Fibroblast of lung (primary cell): ENCODE measurements at regions not wholly inside any gene's neighbourhood (a gene's known extent, or its start where the extent isn't known, plus 50 kb on each side); places are given as distances from the start of the nearest gene placed in this dataset.
"Not testable (repeated sequence)": the region's sequence is repeated elsewhere in the genome, so short reads cannot be mapped to it uniquely, and the experiment has no call there.

ENCODE experiments used
- DNase-seq, 2 donors: peaks; one replicate each; pipeline versions ENCODE4 v3.0.0 to v3.0.0-alpha.2; 2010; ENCODE audit warnings: low read depth in 2 of 2
- H2AFZ ChIP-seq: 2 replicates; pipeline ENCODE4 v1.5.1; 2012; ENCODE audit warnings: low read length, control low read depth, inconsistent platforms
- H3K27ac ChIP-seq: 2 replicates; pipeline ENCODE4 v1.5.1; 2011; ENCODE audit warnings: low read length, control low read depth; ENCODE audit not compliant: insufficient read depth
- H3K27me3 ChIP-seq: 2 replicates; pipeline ENCODE4 v1.5.1; 2011; ENCODE audit warnings: mild to moderate bottlenecking, low read length; ENCODE audit not compliant: control insufficient read depth, insufficient read depth
- H3K36me3 ChIP-seq: 2 replicates; pipeline ENCODE4 v1.5.1; 2011; ENCODE audit warnings: low read length; ENCODE audit not compliant: control insufficient read depth, insufficient read depth
- H3K4me1 ChIP-seq: 2 replicates; pipeline ENCODE4 v1.5.1; 2011; ENCODE audit warnings: low read length; ENCODE audit not compliant: control insufficient read depth, insufficient read depth; ENCODE audit errors: extremely low read depth
- H3K4me2 ChIP-seq: 2 replicates; pipeline ENCODE4 v1.5.1; 2011; ENCODE audit warnings: low read length, control low read depth; ENCODE audit not compliant: insufficient read depth; ENCODE audit errors: extremely low read depth
- H3K4me3 ChIP-seq, 4 experiments: fragments of 200-600 bp in 1 of 4; sonication (generic) in 1 of 4; replicated peaks in 1 of 4; 2 replicates each; pipeline ENCODE4 v1.5.1; 2011 to 2016; ENCODE audit warnings: low read length in 4 of 4, low read depth in 3 of 4, mild to moderate bottlenecking in 3 of 4, control low read depth in 2 of 4, inconsistent platforms in 1 of 4, mixed read lengths in 1 of 4; ENCODE audit not compliant: insufficient read depth in 1 of 4; ENCODE audit errors: control extremely low read depth in 1 of 4
- H3K79me2 ChIP-seq: 2 replicates; pipeline ENCODE4 v1.5.1; 2012; ENCODE audit warnings: mild to moderate bottlenecking, low read length, inconsistent platforms; ENCODE audit not compliant: control insufficient read depth, insufficient read depth
- H3K9ac ChIP-seq: 2 replicates; pipeline ENCODE4 v1.5.1; 2011; ENCODE audit warnings: mild to moderate bottlenecking, low read length, control low read depth; ENCODE audit not compliant: insufficient read depth
- H3K9me3 ChIP-seq: 2 replicates; pipeline ENCODE4 v1.5.1; 2012; ENCODE audit warnings: low read depth, low read length; ENCODE audit not compliant: control insufficient read depth, insufficient read depth
- H4K20me1 ChIP-seq: 2 replicates; pipeline ENCODE4 v1.5.1; 2011; ENCODE audit warnings: low read length; ENCODE audit not compliant: control insufficient read depth, insufficient read depth; ENCODE audit errors: extremely low read depth
- EZH2 ChIP-seq: IDR thresholded peaks from 2 replicates; pipeline ENCODE4 v1.5.1; 2012; ENCODE audit warnings: low read length, control low read depth, mild to moderate bottlenecking; ENCODE audit errors: missing control alignments
- TF ChIP-seq, protein P1 (sequence below), 2 donors: IDR thresholded peaks in 1 of 2; conservative IDR thresholded peaks in 1 of 2; 1 replicate in 1 of 2; 2 replicates in 1 of 2; pipeline ENCODE4 v1.5.1; 2011 to 2012; ENCODE audit warnings: low read length in 2 of 2, control low read depth in 1 of 2, inconsistent platforms in 1 of 2, low read depth in 1 of 2, mild to moderate bottlenecking in 1 of 2

DNA sequence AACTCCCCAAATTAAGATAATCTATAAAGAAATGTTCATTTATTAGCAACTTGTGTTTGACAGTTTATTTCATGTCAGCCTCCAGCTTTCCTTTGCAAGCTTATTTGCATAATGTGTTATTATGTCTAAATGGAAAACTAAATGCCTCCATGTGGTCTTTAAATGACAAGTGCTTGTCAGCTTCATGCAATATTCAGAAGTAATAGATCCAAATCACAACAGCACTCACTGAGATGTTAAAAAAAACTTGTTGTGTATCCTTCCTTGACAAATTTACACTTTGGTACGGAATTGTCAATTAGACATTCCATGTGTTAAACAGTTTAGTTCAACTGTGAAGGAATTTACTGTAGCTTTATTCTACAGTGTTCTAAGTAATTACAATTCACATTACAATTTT, 124.4 kb upstream of the PTBP2 start:
- Histone ChIP-seq H4K20me1 (no peaks in the 10 kb centered on the region), H3K9me3 (no peaks in the 10 kb centered on the region), H3K4me2 (no peak overlapping the region), H3K4me3 (no peak overlapping the region), H3K27ac (no peak overlapping the region), H3K79me2 (no peaks in the 10 kb centered on the region), H3K9ac (no peak overlapping the region), H2AFZ (no peak overlapping the region), H3K27me3 (no peaks in the 10 kb centered on the region), H3K4me1 (no peaks in the 10 kb centered on the region), H3K36me3 (no peaks in the 10 kb centered on the region)
- TF ChIP-seq EZH2: no peak
- TF ChIP-seq, protein P1, sequence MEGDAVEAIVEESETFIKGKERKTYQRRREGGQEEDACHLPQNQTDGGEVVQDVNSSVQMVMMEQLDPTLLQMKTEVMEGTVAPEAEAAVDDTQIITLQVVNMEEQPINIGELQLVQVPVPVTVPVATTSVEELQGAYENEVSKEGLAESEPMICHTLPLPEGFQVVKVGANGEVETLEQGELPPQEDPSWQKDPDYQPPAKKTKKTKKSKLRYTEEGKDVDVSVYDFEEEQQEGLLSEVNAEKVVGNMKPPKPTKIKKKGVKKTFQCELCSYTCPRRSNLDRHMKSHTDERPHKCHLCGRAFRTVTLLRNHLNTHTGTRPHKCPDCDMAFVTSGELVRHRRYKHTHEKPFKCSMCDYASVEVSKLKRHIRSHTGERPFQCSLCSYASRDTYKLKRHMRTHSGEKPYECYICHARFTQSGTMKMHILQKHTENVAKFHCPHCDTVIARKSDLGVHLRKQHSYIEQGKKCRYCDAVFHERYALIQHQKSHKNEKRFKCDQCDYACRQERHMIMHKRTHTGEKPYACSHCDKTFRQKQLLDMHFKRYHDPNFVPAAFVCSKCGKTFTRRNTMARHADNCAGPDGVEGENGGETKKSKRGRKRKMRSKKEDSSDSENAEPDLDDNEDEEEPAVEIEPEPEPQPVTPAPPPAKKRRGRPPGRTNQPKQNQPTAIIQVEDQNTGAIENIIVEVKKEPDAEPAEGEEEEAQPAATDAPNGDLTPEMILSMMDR (conservative IDR thresholded peaks at IDR 0.05 in 1 of 2, IDR thresholded peaks at IDR 0.05 in 1 of 2; ENCODE audit: low read depth in 1 of 2, low read length in 2 of 2): no peak
- DNase-seq: no peak

DNA sequence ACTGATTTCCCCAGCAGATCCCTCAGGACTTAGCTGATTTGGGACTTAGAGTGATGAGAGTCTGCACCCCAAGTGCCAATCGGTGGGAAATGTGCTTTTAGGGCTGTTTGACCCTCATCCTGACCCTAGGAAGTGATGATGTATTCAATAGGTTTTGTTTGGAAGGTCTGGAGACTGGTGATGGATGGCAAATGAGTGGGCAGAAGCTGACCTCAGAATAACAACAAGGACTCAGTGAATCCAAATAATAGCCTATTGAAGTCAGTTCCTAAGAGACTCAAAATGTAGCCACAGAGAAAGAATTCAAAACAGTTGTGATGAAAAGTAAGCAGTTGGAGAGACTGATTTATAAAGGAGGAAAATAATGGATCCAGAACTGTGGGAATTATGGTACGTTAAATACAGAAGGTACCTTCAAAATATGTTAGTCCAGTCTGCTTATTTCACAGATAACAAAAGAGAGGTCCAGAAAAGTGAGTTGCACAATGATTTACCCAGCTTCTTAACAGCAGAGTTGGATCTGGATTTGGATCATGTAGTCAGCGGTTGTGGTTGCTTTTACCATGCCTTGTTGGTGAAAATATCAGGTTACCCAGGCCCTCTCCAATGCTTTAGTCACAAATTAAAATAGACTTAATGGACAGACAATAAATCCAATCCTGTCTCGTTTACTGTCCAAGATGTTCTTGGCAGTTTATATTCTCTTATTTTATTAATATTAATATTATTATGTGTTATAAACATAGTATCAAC, 123.0 kb upstream of the PTBP2 start:
- Histone ChIP-seq H3K4me1 (no peaks in the 10 kb centered on the region), H3K9me3 (no peaks in the 10 kb centered on the region), H3K4me2 (no peak overlapping the region), H3K4me3 (no peak overlapping the region), H2AFZ (peak overlapping the region; percentile 5), H3K36me3 (no peaks in the 10 kb centered on the region), H3K9ac (no peak overlapping the region), H3K27me3 (no peaks in the 10 kb centered on the region), H4K20me1 (no peaks in the 10 kb centered on the region), H3K79me2 (no peaks in the 10 kb centered on the region), H3K27ac (no peak overlapping the region)
- peak; percentile 87 for DNase-seq
- TF ChIP-seq, protein P1 (conservative IDR thresholded peaks at IDR 0.05 in 1 of 2, IDR thresholded peaks at IDR 0.05 in 1 of 2; ENCODE audit: low read depth in 1 of 2, low read length in 2 of 2): no peak
- no peak for TF ChIP-seq EZH2

DNA sequence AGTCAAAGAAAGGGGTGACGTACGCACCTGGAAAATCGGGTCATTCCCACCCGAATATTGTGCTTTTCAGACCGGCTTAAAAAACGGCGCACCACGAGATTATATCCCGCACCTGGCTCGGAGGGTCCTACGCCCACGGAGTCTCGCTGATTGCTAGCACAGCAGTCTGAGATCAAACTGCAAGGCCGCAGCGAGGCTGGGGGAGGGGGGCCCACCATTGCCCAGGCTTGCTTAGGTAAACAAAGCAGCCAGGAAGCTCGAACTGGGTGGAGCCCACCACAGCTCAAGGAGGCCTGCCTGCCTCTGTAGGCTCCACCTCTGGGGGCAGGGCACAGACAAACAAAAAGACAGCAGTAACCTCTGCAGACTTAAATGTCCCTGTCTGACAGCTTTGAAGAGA, 117.0 kb upstream of the PTBP2 start:
- H3K27me3 ChIP-seq, H3K79me2 ChIP-seq, H3K9me3 ChIP-seq, DNase-seq, H3K9ac ChIP-seq, H4K20me1 ChIP-seq, H3K27ac ChIP-seq, H3K4me2 ChIP-seq, H3K4me3 ChIP-seq, H3K4me1 ChIP-seq, H3K36me3 ChIP-seq, H2AFZ ChIP-seq: not testable (repeated sequence)

DNA sequence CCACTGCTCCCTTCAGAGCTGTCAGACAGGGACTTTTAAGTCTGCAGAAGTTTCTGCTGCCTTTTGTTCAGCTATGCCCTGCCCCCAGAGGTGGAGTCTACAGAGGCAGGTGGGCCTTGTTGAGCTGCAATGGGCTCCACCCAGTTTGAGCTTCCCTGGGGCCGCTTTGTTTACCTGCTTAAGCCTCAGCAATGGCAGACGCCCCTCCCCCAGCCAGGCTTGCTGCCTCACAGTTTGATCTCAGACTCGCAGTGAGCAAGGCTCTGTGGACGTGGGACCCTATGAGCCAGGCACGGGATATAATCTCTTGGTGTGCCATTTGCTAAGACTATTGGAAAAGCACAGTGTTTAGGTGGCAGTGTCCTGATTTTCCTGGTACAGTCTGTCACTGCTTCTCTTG, 104.2 kb upstream of the PTBP2 start:
- H3K27me3 ChIP-seq, H3K4me2 ChIP-seq, H3K4me1 ChIP-seq, H3K9me3 ChIP-seq, H3K4me3 ChIP-seq, H3K36me3 ChIP-seq, H3K27ac ChIP-seq, H2AFZ ChIP-seq, H3K9ac ChIP-seq, H4K20me1 ChIP-seq, DNase-seq, H3K79me2 ChIP-seq: not testable (repeated sequence)
